ENCODE measurements at regions not wholly inside any gene's neighbourhood (a gene's known extent, or its start where the extent isn't known, plus 50 kb on each side); places are given as distances from the start of the nearest gene placed in this dataset.
"Not testable (repeated sequence)": the region's sequence is repeated elsewhere in the genome, so short reads cannot be mapped to it uniquely, and the experiment has no call there.

DNA sequence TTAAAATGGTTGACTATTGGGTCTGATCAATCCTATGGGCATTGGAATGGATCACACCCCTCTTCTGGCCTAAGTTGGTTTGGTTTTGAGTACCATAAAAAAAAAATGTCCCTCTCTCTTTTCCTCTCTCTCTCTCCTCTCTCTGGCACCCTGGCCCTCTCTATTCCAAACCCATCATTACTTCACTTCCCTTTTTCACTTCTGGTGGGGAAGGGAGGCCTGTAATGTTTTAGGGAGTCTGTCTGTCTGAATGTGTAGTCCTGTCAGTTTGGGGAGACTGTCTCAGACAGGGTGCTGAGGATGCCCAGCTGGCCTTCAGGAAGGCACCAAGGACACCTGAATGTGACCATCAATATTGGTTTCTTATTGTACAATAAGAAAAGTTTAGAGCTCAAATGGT is 165.8 kb downstream of the CD24 start:
- TF ChIP-seq POLR2AphosphoS5 (IDR thresholded peaks at IDR 0.05; ENCODE audit: insufficient read depth in 1 of 2, low read depth in 1 of 2) (no peak), POLR2A (IDR thresholded peaks at IDR 0.05) (no peak)
- TF ChIP-seq, protein P1, sequence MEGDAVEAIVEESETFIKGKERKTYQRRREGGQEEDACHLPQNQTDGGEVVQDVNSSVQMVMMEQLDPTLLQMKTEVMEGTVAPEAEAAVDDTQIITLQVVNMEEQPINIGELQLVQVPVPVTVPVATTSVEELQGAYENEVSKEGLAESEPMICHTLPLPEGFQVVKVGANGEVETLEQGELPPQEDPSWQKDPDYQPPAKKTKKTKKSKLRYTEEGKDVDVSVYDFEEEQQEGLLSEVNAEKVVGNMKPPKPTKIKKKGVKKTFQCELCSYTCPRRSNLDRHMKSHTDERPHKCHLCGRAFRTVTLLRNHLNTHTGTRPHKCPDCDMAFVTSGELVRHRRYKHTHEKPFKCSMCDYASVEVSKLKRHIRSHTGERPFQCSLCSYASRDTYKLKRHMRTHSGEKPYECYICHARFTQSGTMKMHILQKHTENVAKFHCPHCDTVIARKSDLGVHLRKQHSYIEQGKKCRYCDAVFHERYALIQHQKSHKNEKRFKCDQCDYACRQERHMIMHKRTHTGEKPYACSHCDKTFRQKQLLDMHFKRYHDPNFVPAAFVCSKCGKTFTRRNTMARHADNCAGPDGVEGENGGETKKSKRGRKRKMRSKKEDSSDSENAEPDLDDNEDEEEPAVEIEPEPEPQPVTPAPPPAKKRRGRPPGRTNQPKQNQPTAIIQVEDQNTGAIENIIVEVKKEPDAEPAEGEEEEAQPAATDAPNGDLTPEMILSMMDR (IDR thresholded peaks at IDR 0.05), result no peak
- Histone ChIP-seq H3K4me3 (no peak overlapping the region), H3K27ac (no peak overlapping the region), H3K27me3 (no peaks in the 10 kb centered on the region), H3K36me3 (no peaks in the 10 kb centered on the region), H3K9me3 (peaks cover 37% of the 10 kb centered on the region), H3K4me1 (no peaks in the 10 kb centered on the region)
- intact Hi-C loops (cut with DNase I), result no loop called here
- DNase-seq (ENCODE audit: extremely low spot score in 2 of 2), result no peak

DNA sequence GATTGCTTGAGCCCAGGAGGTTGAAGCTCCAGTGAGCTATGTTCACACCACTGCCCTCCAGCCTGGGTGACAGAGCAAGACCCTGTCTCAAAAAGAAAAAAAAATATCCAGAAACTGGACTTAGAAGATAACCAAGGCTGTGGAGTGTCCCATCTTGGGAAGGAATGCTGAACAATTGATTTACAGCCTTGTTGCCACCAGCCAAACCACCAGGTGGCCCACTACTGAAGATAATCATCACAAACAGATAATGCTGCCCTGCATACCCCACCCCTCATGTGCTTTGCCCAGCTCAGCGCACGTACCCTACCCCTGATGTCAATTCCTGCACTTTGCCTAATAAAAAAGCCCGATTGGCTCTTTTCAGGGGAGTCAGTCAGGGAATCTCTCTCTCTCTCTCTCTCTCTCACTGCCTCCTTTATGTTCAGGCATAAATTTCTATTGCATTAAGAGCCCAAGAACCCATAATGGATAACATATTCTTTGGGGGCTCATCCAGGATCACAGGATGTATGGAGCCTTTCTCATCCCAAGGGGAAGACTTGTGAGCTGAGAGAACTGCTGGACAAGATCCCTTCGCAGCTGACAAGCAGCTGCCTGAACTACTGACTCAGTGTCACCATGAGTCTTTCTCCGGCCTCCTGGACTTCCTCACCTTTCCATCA is 166.4 kb downstream of the CD24 start:
- Histone ChIP-seq H3K9me3 (peaks cover 37% of the 10 kb centered on the region), H3K36me3 (no peaks in the 10 kb centered on the region), H3K27me3 (no peaks in the 10 kb centered on the region), H3K27ac (no peak overlapping the region), H3K4me1 (no peaks in the 10 kb centered on the region), H3K4me3 (no peak overlapping the region)
- DNase-seq (ENCODE audit: extremely low spot score in 2 of 2), result no peak
- TF ChIP-seq, protein P1 (IDR thresholded peaks at IDR 0.05), result no peak
- no peak for TF ChIP-seq POLR2AphosphoS5 (IDR thresholded peaks at IDR 0.05; ENCODE audit: insufficient read depth in 1 of 2, low read depth in 1 of 2)
- intact Hi-C loops (cut with DNase I), result no loop called here

DNA sequence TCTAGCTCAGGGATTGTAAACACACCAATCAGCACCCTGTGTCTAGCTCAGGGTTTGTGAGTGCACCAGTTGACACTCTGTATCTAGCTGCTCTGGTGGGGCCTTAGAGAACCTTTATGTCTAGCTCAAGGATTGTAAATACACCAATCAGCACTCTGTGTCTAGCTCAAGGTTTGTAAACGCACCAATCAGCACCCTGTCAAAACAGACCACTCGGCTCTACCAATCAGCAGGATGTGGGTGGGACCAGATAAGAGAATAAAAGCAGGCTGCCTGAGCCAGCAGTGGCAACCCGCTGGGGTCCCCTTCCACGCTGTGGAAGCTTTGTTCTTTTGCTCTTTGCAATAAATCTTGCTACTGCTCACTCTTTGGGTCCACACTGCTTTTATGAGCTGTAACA is 168.3 kb downstream of the CD24 start:
- H3K27me3 ChIP-seq; DNase-seq (ENCODE audit: extremely low spot score in 2 of 2); H3K4me3 ChIP-seq; H3K27ac ChIP-seq; H3K4me1 ChIP-seq; intact Hi-C loops (cut with DNase I); H3K36me3 ChIP-seq: not testable (repeated sequence)
- peaks cover 30% of the 10 kb centered on the region for H3K9me3 ChIP-seq

DNA sequence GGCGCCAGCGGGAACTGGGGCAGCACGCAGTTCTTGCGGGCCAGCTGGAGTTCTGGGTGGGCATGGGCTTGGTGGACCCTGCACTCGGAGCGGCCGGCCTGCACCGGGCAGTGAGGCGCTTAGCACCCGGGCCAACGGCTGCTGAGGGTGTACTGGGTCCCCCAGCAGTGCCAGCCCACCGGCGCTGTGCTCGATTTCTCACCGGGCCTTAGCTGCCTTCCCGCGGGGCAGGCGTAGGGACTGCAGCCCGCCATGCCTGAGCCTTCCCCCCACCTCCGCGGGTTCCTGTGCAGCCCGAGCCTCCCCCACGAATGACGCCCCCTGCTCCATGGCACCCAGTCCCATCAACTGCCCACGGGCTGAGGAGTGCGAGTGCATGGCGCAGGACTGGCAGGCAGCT is 168.8 kb downstream of the CD24 start:
- H3K9me3 ChIP-seq, result peaks cover 30% of the 10 kb centered on the region
- no peak overlapping the region for H3K27ac ChIP-seq
- TF ChIP-seq, protein P1 (IDR thresholded peaks at IDR 0.05), result no peak
- TF ChIP-seq POLR2A (IDR thresholded peaks at IDR 0.05) (no peak), POLR2AphosphoS5 (IDR thresholded peaks at IDR 0.05; ENCODE audit: insufficient read depth in 1 of 2, low read depth in 1 of 2) (no peak)
- no peaks in the 10 kb centered on the region for H3K4me1 ChIP-seq
- no peak for DNase-seq (ENCODE audit: extremely low spot score in 2 of 2)
- intact Hi-C loops (cut with DNase I), result no loop called here
- no peaks in the 10 kb centered on the region for H3K36me3 ChIP-seq
- no peaks in the 10 kb centered on the region for H3K27me3 ChIP-seq
- H3K4me3 ChIP-seq, result no peak overlapping the region

DNA sequence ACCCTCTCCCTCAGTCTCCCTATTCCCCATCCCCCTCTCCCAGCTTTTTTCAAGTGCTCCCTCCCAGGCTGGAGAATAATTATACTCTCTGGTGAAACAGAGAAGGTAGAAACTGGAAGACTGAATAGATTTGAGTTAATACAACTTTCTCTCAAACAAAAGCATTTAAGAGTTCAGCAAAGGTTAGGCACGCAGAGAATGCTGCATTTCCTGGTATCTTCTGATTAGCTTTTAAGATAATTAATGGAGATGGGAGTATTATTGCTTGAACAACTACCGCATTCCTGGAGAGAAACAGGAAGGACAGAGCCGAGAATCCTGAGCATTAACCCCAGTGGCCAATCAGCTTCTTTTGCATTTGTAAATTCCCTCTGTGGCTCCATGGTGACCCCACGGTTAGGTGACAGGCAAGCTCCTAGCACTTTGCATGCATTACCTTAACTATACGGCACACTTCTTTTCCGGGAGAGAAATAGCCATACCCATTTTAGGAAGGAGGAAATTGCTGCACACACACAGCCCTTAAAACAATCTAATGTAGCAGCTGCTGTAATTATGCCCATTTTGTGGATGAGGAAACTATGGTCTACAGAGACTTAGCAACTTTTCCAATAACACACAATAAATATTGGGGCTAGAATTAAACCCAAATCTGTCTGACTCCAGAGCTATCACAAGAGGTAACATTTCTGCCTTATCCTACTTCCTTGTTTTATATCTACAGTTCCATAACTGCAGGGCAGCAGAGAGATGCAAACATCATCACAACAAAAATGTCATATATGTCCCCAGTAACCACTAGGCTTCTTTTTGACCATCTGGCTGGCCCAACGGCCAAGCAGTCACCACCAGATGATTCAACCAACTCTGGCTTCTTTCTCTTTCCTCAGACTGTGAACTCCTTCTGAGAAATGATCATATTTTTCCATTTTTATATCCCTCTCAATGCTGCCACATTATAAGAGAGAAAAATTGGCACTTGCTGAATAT is 169.9 kb downstream of the CD24 start:
- TF ChIP-seq, protein P1 (IDR thresholded peaks at IDR 0.05), result no peak
- TF ChIP-seq POLR2AphosphoS5 (IDR thresholded peaks at IDR 0.05; ENCODE audit: insufficient read depth in 1 of 2, low read depth in 1 of 2) (no peak), POLR2A (IDR thresholded peaks at IDR 0.05) (no peak)
- H3K27ac ChIP-seq, result no peak overlapping the region
- no peaks in the 10 kb centered on the region for H3K4me1 ChIP-seq
- intact Hi-C loops (cut with DNase I), result no loop called here
- H3K9me3 ChIP-seq, result peaks cover 29% of the 10 kb centered on the region
- H3K27me3 ChIP-seq, result no peaks in the 10 kb centered on the region
- no peaks in the 10 kb centered on the region for H3K36me3 ChIP-seq
- no peak for DNase-seq (ENCODE audit: extremely low spot score in 2 of 2)
- no peak overlapping the region for H3K4me3 ChIP-seq
